ENCODE measurements at regions not wholly inside any gene's neighbourhood (a gene's known extent, or its start where the extent isn't known, plus 50 kb on each side); places are given as distances from the start of the nearest gene placed in this dataset.

GRCh38 chr12:73964641-73965040, 573.0 kb upstream of the ATXN7L3B start:
- no peak for TF ChIP-seq EZH2 (IDR thresholded peaks at IDR 0.05; ENCODE audit: borderline replicate concordance, low read length)
- TF ChIP-seq CTCF (conservative IDR thresholded peaks at IDR 0.05 in 1 of 2, IDR thresholded peaks at IDR 0.05 in 1 of 2; ENCODE audit: extremely low read depth in 1 of 2, insufficient read depth in 1 of 2, low read depth in 1 of 2, low read length in 2 of 2): no peak
